ENCODE measurements at regions not wholly inside any gene's neighbourhood (a gene's known extent, or its start where the extent isn't known, plus 50 kb on each side); places are given as distances from the start of the nearest gene placed in this dataset.

GRCh38 chr2:153715218-153715850, 156.4 kb upstream of the GALNT13 start:
- no peak overlapping the region for H3K4me3 ChIP-seq
- H3K36me3 ChIP-seq: no peaks in the 10 kb centered on the region
- TF ChIP-seq, protein P1, sequence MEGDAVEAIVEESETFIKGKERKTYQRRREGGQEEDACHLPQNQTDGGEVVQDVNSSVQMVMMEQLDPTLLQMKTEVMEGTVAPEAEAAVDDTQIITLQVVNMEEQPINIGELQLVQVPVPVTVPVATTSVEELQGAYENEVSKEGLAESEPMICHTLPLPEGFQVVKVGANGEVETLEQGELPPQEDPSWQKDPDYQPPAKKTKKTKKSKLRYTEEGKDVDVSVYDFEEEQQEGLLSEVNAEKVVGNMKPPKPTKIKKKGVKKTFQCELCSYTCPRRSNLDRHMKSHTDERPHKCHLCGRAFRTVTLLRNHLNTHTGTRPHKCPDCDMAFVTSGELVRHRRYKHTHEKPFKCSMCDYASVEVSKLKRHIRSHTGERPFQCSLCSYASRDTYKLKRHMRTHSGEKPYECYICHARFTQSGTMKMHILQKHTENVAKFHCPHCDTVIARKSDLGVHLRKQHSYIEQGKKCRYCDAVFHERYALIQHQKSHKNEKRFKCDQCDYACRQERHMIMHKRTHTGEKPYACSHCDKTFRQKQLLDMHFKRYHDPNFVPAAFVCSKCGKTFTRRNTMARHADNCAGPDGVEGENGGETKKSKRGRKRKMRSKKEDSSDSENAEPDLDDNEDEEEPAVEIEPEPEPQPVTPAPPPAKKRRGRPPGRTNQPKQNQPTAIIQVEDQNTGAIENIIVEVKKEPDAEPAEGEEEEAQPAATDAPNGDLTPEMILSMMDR (IDR thresholded peaks at IDR 0.05; ENCODE audit: borderline replicate concordance): no peak
- H3K4me1 ChIP-seq: no peaks in the 10 kb centered on the region
- no peak for DNase-seq
- H3K27ac ChIP-seq (replicated peaks): no peak overlapping the region
- no peaks in the 10 kb centered on the region for H3K27me3 ChIP-seq (ENCODE audit: low read depth)
- intact Hi-C loops (cut with micrococcal nuclease): no loop called here
- H3K9me3 ChIP-seq (replicated peaks): peaks cover 11% of the 10 kb centered on the region

DNA sequence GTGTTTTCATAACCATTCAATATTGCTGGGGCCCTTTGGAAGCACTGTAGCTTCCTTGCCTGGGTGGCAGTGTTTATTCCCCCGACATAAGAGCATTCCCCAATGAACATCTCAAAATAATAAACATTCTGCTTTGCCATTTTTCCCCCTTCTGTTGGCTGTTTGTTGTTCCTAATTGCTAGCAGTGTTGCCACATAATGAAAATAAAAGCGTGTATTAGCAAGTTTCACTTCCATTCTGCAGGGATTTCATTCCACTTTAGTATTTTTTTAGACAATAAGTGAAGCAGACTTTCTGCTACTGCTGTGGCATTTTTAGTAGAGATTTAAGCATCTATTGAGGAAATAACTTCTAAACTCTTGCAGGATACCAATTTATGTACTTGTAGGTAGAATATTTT, 154.7 kb upstream of the GALNT13 start:
- intact Hi-C loops (cut with micrococcal nuclease): no loop called here
- Histone ChIP-seq H3K36me3 (no peaks in the 10 kb centered on the region), H3K9me3 (replicated peaks) (peaks cover 11% of the 10 kb centered on the region), H3K27ac (replicated peaks) (no peak overlapping the region), H3K4me1 (no peaks in the 10 kb centered on the region), H3K27me3 (ENCODE audit: low read depth) (no peaks in the 10 kb centered on the region), H3K4me3 (no peak overlapping the region)
- TF ChIP-seq, protein P1 (IDR thresholded peaks at IDR 0.05; ENCODE audit: borderline replicate concordance): no peak
- no peak for DNase-seq

DNA sequence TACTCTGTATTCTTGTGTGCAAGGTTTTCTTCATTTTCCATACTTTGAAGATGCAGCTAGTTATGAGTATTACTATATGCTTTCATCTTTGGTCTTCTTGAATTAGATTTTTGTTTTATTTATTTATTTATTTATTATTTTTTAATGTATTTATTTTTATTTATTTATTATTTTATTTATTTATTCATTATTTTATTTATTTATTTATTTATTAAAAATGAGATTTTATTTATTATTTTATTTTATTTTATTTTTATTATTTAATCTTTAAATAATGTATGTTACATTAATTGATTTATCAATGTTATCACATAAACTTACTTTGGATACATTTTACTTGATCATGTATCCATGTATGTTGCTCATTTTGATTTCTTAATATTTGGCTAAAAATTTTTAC, 132.3 kb upstream of the GALNT13 start:
- no peak overlapping the region for H3K27ac ChIP-seq (replicated peaks)
- H3K36me3 ChIP-seq: no peaks in the 10 kb centered on the region
- no peak overlapping the region for H3K4me3 ChIP-seq
- DNase-seq: no peak
- TF ChIP-seq, protein P1 (IDR thresholded peaks at IDR 0.05; ENCODE audit: borderline replicate concordance): no peak
- no peaks in the 10 kb centered on the region for H3K4me1 ChIP-seq
- H3K9me3 ChIP-seq (replicated peaks): peaks cover 10% of the 10 kb centered on the region
- intact Hi-C loops (cut with micrococcal nuclease): no loop called here
- H3K27me3 ChIP-seq (ENCODE audit: low read depth): no peaks in the 10 kb centered on the region

GRCh38 chr2:153761936-153762335, 109.8 kb upstream of the GALNT13 start:
- Histone ChIP-seq H3K4me1 (no peaks in the 10 kb centered on the region), H3K27ac (replicated peaks) (no peak overlapping the region), H3K9me3 (replicated peaks) (peaks cover 68% of the 10 kb centered on the region), H3K4me3 (no peak overlapping the region), H3K36me3 (no peaks in the 10 kb centered on the region), H3K27me3 (ENCODE audit: low read depth) (no peaks in the 10 kb centered on the region)
- TF ChIP-seq, protein P1 (IDR thresholded peaks at IDR 0.05; ENCODE audit: borderline replicate concordance): no peak
- no peak for DNase-seq
- intact Hi-C loops (cut with micrococcal nuclease): no loop called here

GRCh38 chr2:153766415-153766814, 105.3 kb upstream of the GALNT13 start:
- Histone ChIP-seq H3K4me3 (no peak overlapping the region), H3K4me1 (no peaks in the 10 kb centered on the region), H3K27ac (replicated peaks) (no peak overlapping the region), H3K27me3 (ENCODE audit: low read depth) (no peaks in the 10 kb centered on the region), H3K36me3 (no peaks in the 10 kb centered on the region), H3K9me3 (replicated peaks) (peaks cover 85% of the 10 kb centered on the region)
- TF ChIP-seq, protein P1 (IDR thresholded peaks at IDR 0.05; ENCODE audit: borderline replicate concordance): no peak
- no peak for DNase-seq
- intact Hi-C loops (cut with micrococcal nuclease): no loop called here
